Activated CD8-positive, alpha-beta memory T cell treated with anti-CD3 and anti-CD28 coated beads for 4 hours (primary cell): ENCODE measurements at regions not wholly inside any gene's neighbourhood (a gene's known extent, or its start where the extent isn't known, plus 50 kb on each side); places are given as distances from the start of the nearest gene placed in this dataset.

Experiments
- DNase-seq, 2 donors: peaks; one replicate each; pipeline ENCODE4 v3.0.0-alpha.2; 2020; ENCODE audit warnings: low read depth in 2 of 2

DNA sequence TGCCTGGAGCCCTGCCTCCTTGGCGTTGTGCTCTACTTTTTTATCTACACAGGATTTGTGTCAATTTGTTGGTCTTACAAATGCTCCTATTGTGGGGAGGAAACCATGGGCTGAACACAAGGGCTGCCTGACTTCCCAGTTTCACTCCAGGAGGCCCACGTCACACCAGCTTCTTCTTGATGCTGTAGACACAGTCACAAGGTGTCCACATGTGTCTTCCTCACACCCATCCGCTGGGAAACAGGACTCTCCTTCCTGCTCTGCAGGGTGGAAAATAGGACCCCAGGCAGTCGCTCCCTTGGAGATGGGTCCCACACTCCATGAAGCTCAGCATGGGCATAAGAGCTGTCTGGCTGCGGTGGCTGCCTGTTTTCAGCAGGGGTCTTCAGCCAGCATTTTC, 468.2 kb downstream of the EPHA4 start:
- no peak for DNase-seq

DNA sequence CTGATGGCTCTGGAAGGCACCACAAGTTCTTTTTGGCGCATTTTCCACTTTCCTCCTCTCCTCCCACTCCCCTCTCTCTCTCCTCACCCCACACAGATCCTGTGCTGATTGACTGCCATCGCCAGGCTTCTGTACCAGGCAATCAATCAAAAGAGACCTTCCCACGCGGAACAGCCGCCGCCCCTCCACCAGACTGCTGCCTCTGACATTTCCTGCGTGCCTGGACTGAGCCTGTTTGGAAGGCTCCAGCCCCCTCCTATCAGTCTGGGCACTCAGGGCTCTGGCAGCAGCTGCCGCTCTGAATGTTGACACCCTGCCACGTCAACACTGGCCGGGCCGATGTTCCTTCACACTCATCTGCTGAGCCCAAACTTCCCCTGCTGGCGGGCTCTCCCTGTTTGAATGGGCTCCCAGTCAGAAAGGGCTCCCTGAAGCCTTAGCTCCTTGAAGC, 467.7 kb downstream of the EPHA4 start:
- no peak for DNase-seq

DNA sequence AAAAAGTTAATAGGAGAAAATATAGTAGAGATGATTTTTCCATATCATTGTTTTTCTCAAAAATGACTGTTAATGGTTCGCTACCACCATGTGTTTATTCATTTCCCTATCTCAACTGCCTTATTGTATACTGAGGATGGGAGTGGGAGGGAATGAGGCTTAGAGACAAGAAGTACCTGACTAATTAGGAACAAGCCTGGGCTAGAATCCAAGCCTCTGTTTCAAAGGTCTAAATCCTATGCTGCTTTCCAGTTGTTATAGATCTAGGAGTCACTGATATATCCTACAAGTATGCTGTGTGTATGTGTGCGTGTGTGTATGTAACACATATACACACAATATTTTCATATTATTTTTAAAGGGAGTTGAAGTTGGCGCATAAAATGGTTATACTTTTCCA, 465.9 kb downstream of the EPHA4 start:
- no peak for DNase-seq

DNA sequence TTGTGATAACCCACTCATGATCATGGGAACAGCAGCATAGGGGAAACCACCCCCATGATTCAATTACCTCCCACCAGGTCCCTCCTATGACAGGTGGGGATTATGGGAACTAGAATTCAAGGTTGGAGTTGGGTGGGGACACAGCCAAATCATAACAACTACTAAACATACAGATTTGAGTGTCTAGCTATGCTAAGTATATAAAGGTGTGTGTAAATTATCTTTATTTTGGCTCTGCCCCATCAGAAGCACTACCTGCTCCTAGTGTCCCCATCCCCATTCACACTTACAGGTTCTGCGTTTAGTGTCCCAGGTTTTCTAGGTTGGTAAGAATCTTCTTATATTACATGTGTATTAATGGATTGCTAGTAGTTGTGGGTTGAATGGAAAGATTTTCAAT, 464.7 kb downstream of the EPHA4 start:
- no peak for DNase-seq

DNA sequence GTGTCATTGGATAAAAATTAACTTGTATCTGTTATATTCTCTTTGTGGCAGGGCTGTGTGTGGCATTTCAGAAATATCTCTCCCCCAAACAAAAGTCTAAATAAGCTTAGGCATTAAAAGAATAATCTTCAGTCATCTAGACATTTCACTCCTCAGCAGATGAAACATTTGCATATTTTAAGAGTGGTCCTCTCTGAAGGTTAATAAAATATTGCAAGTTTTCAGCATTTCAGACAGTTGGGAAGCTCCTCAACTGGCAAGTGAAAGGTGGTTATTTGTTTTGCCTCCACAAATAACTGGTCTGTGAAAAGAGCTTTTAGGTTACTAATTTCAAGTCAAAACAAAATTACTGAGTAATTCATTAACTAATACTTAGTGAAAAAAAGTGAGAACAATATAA, 462.6 kb downstream of the EPHA4 start:
- no peak for DNase-seq

DNA sequence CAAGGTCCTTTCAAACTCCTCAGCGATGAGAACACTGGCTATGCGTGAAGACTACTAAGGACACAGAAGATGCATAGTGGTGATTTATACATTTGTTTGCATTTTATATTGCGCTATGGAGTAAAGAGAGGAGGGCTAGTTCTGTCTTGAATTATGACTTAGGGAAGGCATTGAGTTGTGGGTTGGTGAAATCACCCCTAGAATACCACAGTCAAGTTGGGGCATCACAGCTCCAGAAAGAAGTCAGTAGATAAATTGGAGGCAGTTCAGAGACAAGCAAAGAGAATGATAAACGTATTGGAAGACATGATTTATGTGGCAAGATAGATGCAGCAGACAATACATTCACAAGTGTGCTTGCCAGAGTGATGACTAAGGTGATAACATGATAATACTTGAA, 460.4 kb downstream of the EPHA4 start:
- DNase-seq, result no peak

DNA sequence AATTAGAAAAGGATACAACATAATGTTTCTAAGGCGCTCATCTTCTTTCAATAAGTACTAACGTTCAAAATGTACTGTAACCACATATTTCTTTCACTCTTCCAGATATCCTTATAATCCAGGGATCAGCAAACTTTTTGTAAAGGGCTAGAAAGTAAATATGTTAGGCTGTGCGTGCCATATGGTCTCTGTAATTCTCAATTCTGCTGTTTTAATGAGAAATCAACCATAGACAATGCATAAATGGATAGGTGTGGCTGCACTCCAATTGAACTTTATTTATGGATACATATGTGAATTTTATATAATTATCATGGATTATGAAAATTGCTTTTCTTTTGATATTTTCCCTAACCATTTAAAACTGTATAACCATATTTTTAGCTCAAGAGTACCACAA, 459.4 kb downstream of the EPHA4 start:
- DNase-seq, result no peak

DNA sequence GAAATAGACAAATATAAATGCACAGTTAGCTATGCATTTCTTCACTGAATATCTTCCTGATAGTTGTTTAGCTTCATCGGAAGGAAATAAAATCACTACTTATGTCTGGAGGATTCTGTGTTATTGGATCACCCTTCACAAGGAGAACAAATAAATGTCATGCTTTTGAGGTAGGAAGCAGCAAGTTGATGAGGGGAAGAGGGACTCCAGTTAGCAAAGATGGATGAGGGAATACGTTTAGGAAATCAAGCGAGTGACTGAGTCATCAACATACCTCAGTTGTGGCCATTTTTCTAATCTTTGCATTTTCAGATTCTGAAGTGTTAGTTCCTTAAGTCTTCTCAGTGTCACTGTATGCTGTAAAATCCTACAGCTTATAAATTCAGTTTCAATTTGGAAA, 456.2 kb downstream of the EPHA4 start:
- no peak for DNase-seq

DNA sequence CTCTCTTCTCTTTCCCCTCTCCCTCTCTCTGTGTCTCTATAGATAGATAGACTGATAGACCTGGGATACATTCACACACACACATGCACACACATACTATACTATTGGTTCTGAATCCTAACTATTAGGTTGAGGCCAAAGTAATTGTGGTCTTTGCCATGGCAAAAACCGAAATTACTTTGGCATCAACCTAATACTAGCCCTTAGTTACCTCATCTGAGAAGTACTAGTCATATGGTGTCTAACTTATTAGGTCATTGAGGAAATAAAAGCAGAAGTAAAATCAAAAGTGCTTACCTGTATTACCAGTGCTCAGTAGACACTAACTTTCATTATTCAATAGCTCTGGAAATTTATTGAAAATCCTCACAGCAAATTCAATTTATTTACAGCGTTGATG, 451.5 kb downstream of the EPHA4 start:
- DNase-seq, result no peak

DNA sequence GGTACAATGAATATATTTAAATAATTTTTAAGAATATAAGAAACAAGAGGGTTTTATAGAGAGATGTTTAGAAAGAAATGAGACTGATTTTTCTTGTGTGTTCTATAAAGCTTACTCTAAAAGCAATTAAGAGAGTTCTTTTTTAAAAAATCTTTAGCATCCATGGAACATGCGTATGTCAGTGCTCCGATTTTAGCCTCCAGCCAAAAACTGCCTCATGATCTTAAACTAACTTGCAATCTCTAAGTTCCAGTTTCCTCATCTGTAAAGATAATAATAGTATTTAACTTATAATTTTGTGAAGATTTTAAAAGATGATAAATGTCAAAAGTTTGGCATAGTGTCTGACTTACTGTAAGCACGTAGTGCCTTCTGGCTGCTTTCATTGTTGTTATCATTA, 448.7 kb downstream of the EPHA4 start:
- DNase-seq, result no peak

DNA sequence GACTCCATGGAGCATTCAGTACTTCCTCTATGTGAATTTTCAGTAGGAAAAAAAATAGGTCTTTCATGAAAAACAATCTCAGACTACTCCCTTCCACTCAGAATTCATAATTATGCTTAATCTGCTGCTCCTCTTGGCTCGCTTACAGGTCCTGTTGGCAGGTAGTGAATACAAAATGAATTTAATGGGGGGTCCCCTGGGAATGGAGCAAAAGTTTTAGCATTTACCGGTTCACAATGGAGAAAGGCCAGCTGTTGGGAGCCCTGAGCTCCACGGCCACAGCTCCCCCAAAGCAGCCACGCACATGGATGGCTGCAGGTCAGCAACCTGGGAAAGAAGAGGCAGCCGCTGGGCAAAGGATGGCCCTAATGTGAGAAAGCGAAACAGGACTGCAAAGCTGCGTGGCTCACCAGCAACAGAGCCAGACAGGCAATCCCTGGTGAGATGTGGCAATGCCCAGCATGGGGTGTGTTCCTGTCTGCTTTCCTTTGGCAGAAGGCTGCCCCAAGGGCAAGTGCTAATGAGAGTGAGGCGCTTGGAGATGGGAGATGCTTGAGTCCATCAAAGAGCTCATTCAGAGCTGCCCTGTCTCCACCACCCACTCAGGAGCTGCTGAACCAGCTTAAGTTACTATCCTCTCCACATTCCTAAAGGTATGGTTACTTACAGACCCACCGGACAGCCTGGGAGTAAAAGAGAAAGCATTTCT, 447.4 kb downstream of the EPHA4 start:
- no peak for DNase-seq

DNA sequence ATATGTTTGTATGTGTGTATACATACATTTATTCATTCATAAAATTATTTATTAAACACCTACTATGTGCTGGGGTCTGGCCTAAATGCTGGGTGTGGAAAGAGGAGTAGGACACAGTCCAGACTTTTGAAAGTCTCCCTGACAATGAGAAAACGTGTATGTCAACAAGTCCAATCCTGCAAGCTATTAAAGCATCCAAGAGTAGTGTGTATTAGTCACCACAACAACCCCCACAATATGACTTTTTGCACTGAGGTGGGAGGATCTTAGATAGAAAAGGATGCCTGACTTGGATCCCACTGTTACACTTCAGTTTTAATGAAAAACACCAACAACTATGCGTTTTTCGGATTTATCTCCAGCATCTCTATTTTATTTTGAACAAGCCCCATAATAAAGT, 446.4 kb downstream of the EPHA4 start:
- DNase-seq, result no peak

DNA sequence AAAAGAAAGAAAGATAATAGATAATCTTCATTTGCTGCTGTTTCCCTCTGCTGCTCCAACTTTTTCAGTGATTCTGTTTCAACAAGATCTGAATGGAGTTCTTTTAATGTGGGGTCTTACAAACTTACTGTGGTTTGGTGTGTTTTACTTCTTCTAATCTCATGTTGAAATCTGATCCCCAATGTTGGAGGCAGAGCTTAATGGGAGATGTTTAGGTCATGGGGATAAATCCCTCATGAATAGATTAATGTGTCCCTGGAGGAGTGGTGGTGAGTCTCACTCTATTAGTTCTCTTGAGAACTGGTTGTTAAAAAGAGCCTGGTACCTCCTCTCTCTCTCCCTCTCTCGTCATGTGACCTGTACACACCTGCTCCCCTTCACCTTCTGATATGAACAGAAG, 442.4 kb downstream of the EPHA4 start:
- no peak for DNase-seq

DNA sequence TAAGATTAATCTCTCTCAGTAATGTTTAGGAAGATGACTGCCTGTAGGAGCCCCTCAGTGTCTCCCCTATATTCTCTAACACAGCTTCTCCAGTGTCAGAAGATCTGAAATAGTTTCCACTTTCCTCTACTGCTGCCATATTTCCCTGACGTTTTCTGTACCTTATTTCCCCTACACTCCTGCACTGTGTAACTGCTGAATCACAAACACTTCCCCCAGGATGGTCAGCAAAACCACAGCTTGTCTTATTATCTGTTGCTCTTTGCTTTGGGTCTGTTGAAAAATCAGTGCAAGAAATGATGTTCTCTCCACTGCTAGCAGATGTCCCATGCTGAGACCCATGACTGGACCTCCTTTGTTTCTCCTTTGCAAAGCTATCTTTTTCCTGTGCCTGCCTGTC, 441.7 kb downstream of the EPHA4 start:
- DNase-seq, result no peak

DNA sequence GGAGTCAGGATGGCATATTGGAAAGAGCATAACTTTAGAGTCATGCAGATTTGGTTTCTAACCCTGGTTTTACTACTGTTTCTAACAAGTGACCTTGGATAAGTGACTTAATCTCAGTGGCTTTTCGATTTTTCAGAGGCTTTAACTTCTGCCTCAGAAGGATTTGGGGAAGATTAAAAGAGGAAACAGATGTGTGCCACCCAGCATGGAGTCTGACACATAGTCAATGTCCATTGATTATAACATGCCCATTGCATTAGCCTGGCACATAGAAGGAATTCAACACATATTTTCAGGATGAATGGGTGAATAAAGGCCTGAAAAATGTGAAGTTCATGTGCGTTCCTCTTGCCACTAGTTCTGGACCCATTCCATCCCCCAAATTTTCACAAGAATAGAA, 438.2 kb downstream of the EPHA4 start:
- DNase-seq, result no peak

DNA sequence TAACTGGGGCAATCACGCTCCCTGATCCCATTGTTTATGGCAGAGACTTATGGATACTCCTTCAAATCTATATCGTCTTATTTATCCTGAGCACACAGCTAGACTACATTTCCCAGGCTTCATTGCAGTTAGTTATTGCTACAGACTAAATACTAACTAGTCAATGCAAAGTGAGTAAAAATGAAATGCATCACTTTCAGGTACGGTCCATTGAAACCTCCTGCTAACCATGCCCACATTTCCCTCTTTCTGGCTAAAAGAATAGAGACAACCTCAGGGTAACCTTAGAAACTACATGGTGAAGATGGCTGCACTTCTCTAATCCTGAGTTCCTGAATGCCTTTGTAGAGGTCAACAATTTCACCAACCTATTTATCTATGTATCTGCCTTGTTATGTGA, 437.4 kb downstream of the EPHA4 start:
- no peak for DNase-seq

DNA sequence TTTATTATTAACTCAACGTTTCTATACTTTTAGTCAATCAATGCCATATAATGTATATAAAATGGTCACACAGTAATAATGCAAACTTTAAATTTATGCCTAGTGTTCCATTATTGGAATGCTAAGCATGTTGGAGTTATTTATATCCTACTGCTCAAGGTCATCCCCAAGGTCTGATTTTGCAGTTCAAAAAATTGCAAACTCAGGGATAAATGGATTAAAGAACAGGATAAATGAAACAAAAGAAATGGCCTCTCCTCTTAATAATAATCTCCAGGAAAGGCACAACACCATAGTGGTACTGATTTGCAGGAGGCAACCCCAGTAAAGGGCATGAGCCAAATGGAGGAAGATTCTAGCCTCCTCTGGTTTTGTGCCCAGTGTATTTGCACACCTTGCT, 436.4 kb downstream of the EPHA4 start:
- DNase-seq, result no peak

DNA sequence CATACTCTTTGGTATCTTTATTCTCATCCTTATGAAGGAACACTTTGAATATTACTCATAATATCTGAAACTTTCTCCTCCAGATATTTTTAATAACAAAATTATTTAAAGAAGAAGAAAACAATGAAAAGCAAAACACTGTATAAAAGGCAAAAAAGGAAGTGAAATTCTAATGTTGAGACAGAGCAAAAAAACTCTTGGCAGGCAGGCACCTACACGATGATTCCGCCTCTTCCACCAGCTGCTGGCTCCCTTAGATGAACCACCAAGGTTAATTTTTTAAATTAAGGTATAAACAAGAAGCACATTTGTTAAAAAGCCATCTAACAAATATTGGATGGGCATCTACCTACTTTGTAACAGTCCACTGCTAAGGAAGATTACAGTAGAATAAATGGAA, 434.7 kb downstream of the EPHA4 start:
- no peak for DNase-seq

DNA sequence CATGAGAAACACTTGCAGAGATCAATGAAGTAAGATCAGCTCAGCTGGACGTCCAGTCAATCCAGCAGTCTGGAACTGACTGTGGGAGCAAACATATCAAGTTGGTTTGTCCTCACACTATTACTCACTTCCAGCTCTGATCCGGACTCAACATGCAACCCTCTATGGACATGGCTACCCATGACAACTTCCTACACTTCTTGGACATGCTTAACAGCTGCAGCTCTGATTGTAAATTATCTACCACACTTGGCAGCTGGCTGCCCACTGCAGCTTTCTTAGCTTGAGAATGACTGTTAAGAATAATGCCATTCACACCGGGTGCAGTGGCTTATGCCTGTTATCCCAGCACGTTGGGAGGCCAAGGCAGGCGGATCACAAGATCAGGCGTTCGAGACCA, 429.8 kb downstream of the EPHA4 start:
- DNase-seq, result no peak

DNA sequence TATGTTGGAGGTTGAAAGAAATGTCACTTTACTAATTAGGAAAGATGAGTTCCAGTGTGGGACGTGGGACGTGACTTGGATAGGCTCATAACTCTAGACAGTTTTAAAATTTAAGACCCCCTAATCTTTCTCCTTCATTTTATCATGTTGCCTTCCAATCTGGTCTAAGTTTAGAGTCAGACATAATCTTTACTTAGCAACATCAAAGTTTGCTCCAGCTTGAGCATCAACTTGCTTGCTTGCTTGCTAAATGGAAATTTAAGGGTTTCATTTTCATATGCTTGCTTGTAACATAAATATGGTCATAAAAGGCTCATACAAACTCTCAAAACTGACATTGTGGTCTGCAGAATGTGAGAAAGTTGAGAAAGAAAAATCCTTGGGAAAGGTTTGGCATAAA, 428.9 kb downstream of the EPHA4 start:
- no peak for DNase-seq

DNA sequence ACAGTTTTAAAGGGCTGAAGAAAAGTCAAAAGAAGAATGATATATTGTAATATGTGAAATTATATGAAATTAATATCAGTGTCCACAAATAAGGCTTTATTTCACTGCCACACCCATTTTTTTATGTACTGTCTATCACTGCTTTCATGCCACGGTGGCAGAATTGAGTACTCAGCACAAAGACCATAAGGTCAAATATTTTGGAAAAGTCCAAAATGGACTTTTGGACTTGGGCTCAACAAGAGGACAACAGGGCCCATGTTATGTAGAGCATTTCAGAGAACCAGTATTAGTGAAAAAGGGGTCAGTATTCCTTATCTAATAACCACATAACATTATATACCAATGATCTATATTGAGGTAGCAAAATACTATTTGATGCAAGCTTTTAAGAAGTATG, 427.2 kb downstream of the EPHA4 start:
- DNase-seq, result no peak

DNA sequence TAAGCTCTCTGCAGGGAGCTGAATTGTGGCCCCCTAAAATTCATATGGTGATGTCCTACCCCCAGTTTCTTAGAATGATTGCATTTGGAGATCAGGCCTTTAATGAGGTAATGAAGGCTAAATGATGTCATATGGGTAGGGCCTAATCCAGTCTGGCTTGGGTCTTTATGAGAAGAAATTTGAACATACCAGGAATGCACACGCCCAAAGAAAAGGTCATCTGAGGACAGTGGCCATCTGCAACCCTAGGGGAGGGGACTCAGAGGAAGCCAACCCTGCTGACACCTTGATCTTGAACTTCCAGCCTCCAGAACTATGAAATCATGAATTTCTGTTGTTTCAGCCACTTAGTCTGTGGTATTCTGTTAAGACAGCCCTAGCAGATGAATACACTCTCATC, 426.7 kb downstream of the EPHA4 start:
- DNase-seq, result no peak

DNA sequence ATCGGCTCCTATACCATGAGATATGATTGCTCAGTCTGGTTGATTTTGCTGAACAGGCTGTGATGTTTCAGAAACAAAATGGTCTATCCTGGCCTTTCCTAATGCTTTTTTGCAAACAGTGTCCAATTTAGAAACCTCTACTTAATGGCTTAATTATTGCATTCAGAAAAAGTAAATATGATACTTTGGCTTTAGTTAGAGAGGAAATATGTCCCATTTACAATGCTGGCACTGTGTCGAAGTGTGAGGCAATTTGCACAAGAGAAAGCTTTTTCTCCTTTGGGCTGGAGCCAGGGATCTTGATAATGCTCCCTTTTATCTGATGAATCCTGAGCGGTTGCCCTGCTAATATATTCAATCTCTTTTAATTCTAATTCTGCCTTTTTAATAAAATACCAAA, 418.9 kb downstream of the EPHA4 start:
- DNase-seq, result no peak

DNA sequence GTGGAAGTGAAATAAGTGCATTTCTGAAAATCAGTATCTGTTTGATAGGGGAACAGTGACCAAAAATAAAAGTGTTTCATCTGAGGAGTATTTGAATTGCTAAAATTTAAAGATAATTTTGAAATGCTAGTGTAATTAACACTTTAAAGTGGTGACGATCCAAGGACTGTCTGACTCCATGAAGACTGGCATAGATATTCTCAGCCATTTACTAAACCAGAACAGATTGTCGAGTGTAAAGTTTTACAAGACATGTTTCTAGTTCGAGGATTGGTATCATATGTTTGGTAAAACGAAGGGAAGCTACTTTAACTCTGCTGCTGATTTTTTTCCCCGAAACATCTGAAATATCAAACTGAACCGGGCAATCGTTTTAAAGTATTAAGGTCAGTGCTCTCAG, 417.9 kb downstream of the EPHA4 start:
- no peak for DNase-seq
